Caco-2 (cell line): ENCODE measurements at regions not wholly inside any gene's neighbourhood (a gene's known extent, or its start where the extent isn't known, plus 50 kb on each side); places are given as distances from the start of the nearest gene placed in this dataset.

Experiments used
- BruUV-seq: library from RNA; stranded (reverse); fragments of 400-500 nt; replicated peaks from 2 replicates; lab custom pipeline; 2021; lab: Mats Ljungman, UMichigan
- CTCF ChIA-PET: fragments of 300-600 bp; sonication (Branson Sonifier 250); formaldehyde crosslinking; loops from one replicate; lab custom pipeline; 2022; ENCODE audit warnings: antibody characterized with exemption; lab: Charles Lee
- POLR2A ChIA-PET: fragments of 300-600 bp; sonication (Branson Sonifier 250); formaldehyde crosslinking; loops from one replicate; lab custom pipeline; 2022; ENCODE audit warnings: antibody characterized with exemption; lab: Charles Lee
- DNase-seq, 2 experiments: peaks; one replicate each; pipeline versions ENCODE4 v3.0.0 to v3.0.0-alpha.2; 2020 to 2022
- H3K27me3 ChIP-seq: replicated peaks from 2 replicates; pipeline ENCODE4 v1.6.0; 2011; ENCODE audit warnings: low read length; ENCODE audit not compliant: control insufficient read depth, insufficient read depth
- H3K36me3 ChIP-seq: 2 replicates; pipeline ENCODE4 v1.5.1; 2011; ENCODE audit warnings: low read length; ENCODE audit not compliant: control insufficient read depth, insufficient read depth
- H3K4me1 ChIP-seq: fragments of 250-450 bp; sonication (Bioruptor Pico); 2 replicates; pipeline ENCODE4 v1.5.1; 2020; ENCODE audit warnings: mild to moderate bottlenecking
- H3K4me3 ChIP-seq: 2 replicates; pipeline ENCODE4 v1.5.1; 2011; ENCODE audit warnings: low read depth, mild to moderate bottlenecking, control low read depth, low read length
- H3K9me3 ChIP-seq: fragments of 250-450 bp; sonication (Bioruptor Pico); 2 replicates; pipeline ENCODE4 v1.5.1; 2020; ENCODE audit warnings: mild to moderate bottlenecking, moderate library complexity
- H3K27ac Mint-ChIP-seq: one replicate; pipeline ENCODE4 v1.8.0; 2022; ENCODE audit warnings: mixed read lengths; ENCODE audit not compliant: unreplicated experiment
- H3K27me3 Mint-ChIP-seq: one replicate; pipeline ENCODE4 v1.8.0; 2022; ENCODE audit warnings: mixed read lengths; ENCODE audit not compliant: insufficient read depth, unreplicated experiment
- H3K36me3 Mint-ChIP-seq: one replicate; pipeline ENCODE4 v1.8.0; 2022; ENCODE audit warnings: mild to moderate bottlenecking, mixed read lengths; ENCODE audit not compliant: insufficient read depth, unreplicated experiment
- H3K4me1 Mint-ChIP-seq: one replicate; pipeline ENCODE4 v1.8.0; 2022; ENCODE audit warnings: low read depth, mixed read lengths; ENCODE audit not compliant: unreplicated experiment
- H3K4me3 Mint-ChIP-seq: one replicate; pipeline ENCODE4 v1.8.0; 2022; ENCODE audit warnings: mild to moderate bottlenecking, moderate library complexity, mixed read lengths; ENCODE audit not compliant: unreplicated experiment
- H3K9me3 Mint-ChIP-seq: one replicate; pipeline ENCODE4 v1.8.0; 2022; ENCODE audit warnings: mixed read lengths; ENCODE audit not compliant: unreplicated experiment
- intact Hi-C: fragments of 100-400 bp; cut with micrococcal nuclease; formaldehyde crosslinking; loops from one replicate; pipeline ENCODE4 v1.10.0; 2022; ENCODE audit not compliant: unreplicated experiment
- TF ChIP-seq, protein P1 (sequence below), 2 experiments: fragments of 200-600 bp in 1 of 2; IDR thresholded peaks; 1 replicate in 1 of 2; 2 replicates in 1 of 2; pipeline versions ENCODE4 v1.5.1 to v1.8.0; 2011 to 2022; ENCODE audit warnings: antibody characterized with exemption in 1 of 2, control low read depth in 1 of 2, inconsistent platforms in 1 of 2, low read depth in 1 of 2, low read length in 1 of 2, mild to moderate bottlenecking in 1 of 2, moderate library complexity in 1 of 2; ENCODE audit not compliant: insufficient read depth in 1 of 2, severe bottlenecking in 1 of 2, unreplicated experiment in 1 of 2

DNA sequence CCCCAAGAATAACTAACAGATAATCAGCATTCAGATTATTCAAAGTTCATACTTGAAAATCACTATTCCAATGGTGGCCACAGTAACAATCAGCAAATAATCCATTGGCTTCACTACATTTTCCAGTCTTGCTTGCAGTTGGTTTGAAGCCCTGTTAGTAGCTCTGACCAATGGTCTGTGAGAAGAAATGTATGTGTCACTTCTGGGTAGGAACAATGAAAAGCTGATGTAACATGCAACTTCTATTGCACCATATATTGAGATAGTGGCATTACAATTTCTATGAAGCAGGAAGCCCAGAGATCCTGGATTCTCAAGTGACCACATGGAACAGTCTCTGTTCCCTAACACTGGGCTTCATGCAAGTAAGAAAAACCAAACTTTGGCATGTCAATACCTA lies 250.9 kb upstream of the DAB1 start:
- no peak overlapping the region for H3K4me3 ChIP-seq
- Mint-ChIP-seq H3K27me3 (peaks cover 3% of the 10 kb centered on the region), H3K27ac (no peak overlapping the region), H3K4me3 (no peak overlapping the region), H3K9me3 (no peaks in the 10 kb centered on the region), H3K36me3 (no peaks in the 10 kb centered on the region), H3K4me1 (no peaks in the 10 kb centered on the region)
- H3K36me3 ChIP-seq, result no peaks in the 10 kb centered on the region
- no peaks in the 10 kb centered on the region for H3K9me3 ChIP-seq
- ChIA-PET CTCF (no interaction called here), POLR2A (no interaction called here)
- no TSS peak for BruUV-seq
- TF ChIP-seq, protein P1, sequence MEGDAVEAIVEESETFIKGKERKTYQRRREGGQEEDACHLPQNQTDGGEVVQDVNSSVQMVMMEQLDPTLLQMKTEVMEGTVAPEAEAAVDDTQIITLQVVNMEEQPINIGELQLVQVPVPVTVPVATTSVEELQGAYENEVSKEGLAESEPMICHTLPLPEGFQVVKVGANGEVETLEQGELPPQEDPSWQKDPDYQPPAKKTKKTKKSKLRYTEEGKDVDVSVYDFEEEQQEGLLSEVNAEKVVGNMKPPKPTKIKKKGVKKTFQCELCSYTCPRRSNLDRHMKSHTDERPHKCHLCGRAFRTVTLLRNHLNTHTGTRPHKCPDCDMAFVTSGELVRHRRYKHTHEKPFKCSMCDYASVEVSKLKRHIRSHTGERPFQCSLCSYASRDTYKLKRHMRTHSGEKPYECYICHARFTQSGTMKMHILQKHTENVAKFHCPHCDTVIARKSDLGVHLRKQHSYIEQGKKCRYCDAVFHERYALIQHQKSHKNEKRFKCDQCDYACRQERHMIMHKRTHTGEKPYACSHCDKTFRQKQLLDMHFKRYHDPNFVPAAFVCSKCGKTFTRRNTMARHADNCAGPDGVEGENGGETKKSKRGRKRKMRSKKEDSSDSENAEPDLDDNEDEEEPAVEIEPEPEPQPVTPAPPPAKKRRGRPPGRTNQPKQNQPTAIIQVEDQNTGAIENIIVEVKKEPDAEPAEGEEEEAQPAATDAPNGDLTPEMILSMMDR (IDR thresholded peaks at IDR 0.05; ENCODE audit: insufficient read depth in 1 of 2, low read depth in 1 of 2, low read length in 1 of 2, severe bottlenecking in 1 of 2, unreplicated experiment in 1 of 2), result no peak
- intact Hi-C loops, result no loop called here
- no peak for DNase-seq
- H3K27me3 ChIP-seq, result no peaks in the 10 kb centered on the region
- no peaks in the 10 kb centered on the region for H3K4me1 ChIP-seq

DNA sequence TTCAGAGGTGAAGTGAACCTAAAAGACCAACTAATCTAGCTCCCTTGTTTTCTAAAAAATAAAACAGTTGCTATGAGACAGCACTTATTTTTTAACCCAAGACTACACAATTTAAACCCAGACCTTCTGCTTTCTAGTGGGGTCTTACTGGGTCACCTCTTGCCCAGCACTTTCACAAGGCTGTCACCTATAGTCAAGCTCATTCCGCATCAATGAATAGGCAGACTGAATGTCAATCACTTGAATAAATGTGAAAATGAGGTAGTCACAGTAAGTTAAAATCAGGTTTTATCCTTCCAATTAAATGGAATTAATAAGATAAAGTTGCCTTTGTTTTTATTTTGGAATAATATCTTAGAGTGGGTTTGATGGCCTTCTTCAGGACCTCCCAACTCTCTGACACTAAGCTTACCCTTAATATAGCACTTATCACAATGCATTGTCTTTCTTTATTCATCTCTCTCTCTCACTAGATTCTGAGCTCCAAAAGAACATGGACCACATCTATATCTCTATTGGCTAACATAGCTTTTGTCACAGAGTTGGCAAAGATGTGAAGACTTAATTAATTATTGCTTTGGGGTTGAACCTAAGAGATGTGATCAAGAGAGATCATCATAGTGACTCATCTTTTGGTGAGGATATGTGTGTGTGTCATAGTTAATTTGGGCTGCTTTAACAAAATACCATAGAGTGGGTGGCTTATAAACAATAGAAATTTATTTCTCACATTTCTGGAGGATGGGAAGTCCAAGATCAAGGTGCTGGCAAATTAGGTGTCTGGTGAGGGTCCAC lies 248.7 kb upstream of the DAB1 start:
- intact Hi-C loops, result no loop called here

DNA sequence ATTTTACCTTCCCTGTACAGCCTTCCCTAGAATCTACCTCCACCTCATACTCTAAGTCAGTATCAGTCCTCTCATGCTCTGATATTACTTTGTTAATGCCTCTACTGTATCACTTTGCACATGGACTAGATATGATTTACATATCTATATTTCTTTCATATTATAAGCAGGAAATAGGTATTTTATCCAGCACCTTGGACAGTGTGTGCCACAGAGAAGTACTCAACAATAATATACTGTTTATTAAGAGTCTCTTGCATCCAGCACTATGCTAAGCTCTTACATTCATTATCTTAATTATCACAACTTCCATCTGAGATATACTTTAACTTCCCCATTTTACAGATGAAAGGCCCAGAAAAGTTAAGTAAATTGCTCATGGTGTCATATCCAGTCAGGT lies 247.9 kb upstream of the DAB1 start:
- TF ChIP-seq, protein P1 (IDR thresholded peaks at IDR 0.05; ENCODE audit: insufficient read depth in 1 of 2, low read depth in 1 of 2, low read length in 1 of 2, severe bottlenecking in 1 of 2, unreplicated experiment in 1 of 2), result no peak
- Mint-ChIP-seq H3K4me3 (no peak overlapping the region), H3K36me3 (no peaks in the 10 kb centered on the region), H3K9me3 (no peaks in the 10 kb centered on the region), H3K27me3 (peaks cover 10% of the 10 kb centered on the region), H3K4me1 (no peaks in the 10 kb centered on the region), H3K27ac (no peak overlapping the region)
- H3K36me3 ChIP-seq, result no peaks in the 10 kb centered on the region
- no peaks in the 10 kb centered on the region for H3K9me3 ChIP-seq
- no peak overlapping the region for H3K4me3 ChIP-seq
- ChIA-PET CTCF (no interaction called here), POLR2A (no interaction called here)
- no peaks in the 10 kb centered on the region for H3K4me1 ChIP-seq
- DNase-seq, result no peak
- BruUV-seq, result no TSS peak
- no peaks in the 10 kb centered on the region for H3K27me3 ChIP-seq
- intact Hi-C loops, result no loop called here

More for the DNA sequence above, 248.7 kb upstream of the DAB1 start:
- ChIA-PET POLR2A (no interaction called here), CTCF (no interaction called here)
- H3K27me3 ChIP-seq, result no peaks in the 10 kb centered on the region
- no peaks in the 10 kb centered on the region for H3K4me1 Mint-ChIP-seq
- no peak overlapping the region for H3K27ac Mint-ChIP-seq
- H3K36me3 Mint-ChIP-seq, result no peaks in the 10 kb centered on the region
- H3K36me3 ChIP-seq, result no peaks in the 10 kb centered on the region
- TF ChIP-seq, protein P1 (IDR thresholded peaks at IDR 0.05; ENCODE audit: insufficient read depth in 1 of 2, low read depth in 1 of 2, low read length in 1 of 2, severe bottlenecking in 1 of 2, unreplicated experiment in 1 of 2), result no peak
- H3K27me3 Mint-ChIP-seq, result peaks cover 4% of the 10 kb centered on the region
- H3K9me3 Mint-ChIP-seq, result no peaks in the 10 kb centered on the region
- H3K9me3 ChIP-seq, result no peaks in the 10 kb centered on the region
- no peak overlapping the region for H3K4me3 Mint-ChIP-seq
- BruUV-seq, result no TSS peak
- DNase-seq, result no peak
- H3K4me3 ChIP-seq, result no peak overlapping the region
- H3K4me1 ChIP-seq, result no peaks in the 10 kb centered on the region
